NCI-H1092 (cell line): ENCODE measurements at regions not wholly inside any gene's neighbourhood (a gene's known extent, or its start where the extent isn't known, plus 50 kb on each side); places are given as distances from the start of the nearest gene placed in this dataset.
"Not testable (repeated sequence)": the region's sequence is repeated elsewhere in the genome, so short reads cannot be mapped to it uniquely, and the experiment has no call there.

Source experiments
- DNase-seq: peaks from one replicate; lab custom pipeline; 2025; lab: John Stamatoyannopoulos, UW

GRCh38 chr1:37161171-37161570, 126.9 kb upstream of the GRIK3 start:
- DNase-seq = no peak

GRCh38 chr1:37162059-37162458, 127.7 kb upstream of the GRIK3 start:
- no peak for DNase-seq

GRCh38 chr1:37166005-37166404, 131.7 kb upstream of the GRIK3 start:
- DNase-seq = no peak

- DNase-seq = no peak
Observed at GRCh38 chr1:37167479-37167878, 133.2 kb upstream of the GRIK3 start.

GRCh38 chr1:37169241-37169640, 134.9 kb upstream of the GRIK3 start:
- no peak for DNase-seq

GRCh38 chr1:37169743-37170275, 135.5 kb upstream of the GRIK3 start:
- DNase-seq = no peak

GRCh38 chr1:37171691-37172090, 137.4 kb upstream of the GRIK3 start:
- no peak for DNase-seq

- DNase-seq = no peak
Observed at GRCh38 chr1:37174341-37174740, 140.0 kb upstream of the GRIK3 start.

GRCh38 chr1:37174876-37175275, 140.6 kb upstream of the GRIK3 start:
- DNase-seq = no peak

- no peak for DNase-seq
Observed at GRCh38 chr1:37175666-37176215, 141.4 kb upstream of the GRIK3 start.

GRCh38 chr1:37176269-37176668, 142.0 kb upstream of the GRIK3 start:
- DNase-seq = no peak

GRCh38 chr1:37177230-37177864, 143.0 kb upstream of the GRIK3 start:
- peak; percentile 71 for DNase-seq

- no peak for DNase-seq
Observed at GRCh38 chr1:37181425-37181824, 147.1 kb upstream of the GRIK3 start.

GRCh38 chr1:37184789-37185188, 150.5 kb upstream of the GRIK3 start:
- DNase-seq = no peak

- DNase-seq = no peak
Observed at GRCh38 chr1:37186246-37186756, 152.0 kb upstream of the GRIK3 start.

GRCh38 chr1:37189111-37189510, 154.8 kb upstream of the GRIK3 start:
- DNase-seq = peak; percentile 21

GRCh38 chr1:37197411-37197810, 163.1 kb upstream of the GRIK3 start:
- no peak for DNase-seq

- not testable (repeated sequence) for DNase-seq
Observed at GRCh38 chr1:37214305-37214704, 180.0 kb upstream of the GRIK3 start.

GRCh38 chr1:37233606-37234005, 199.3 kb upstream of the GRIK3 start:
- DNase-seq = no peak

GRCh38 chr1:37234941-37235418, 200.7 kb upstream of the GRIK3 start:
- no peak for DNase-seq

GRCh38 chr1:37237948-37238347, 203.6 kb upstream of the GRIK3 start:
- no peak for DNase-seq

GRCh38 chr1:37238364-37239224, 204.3 kb upstream of the GRIK3 start:
- peak; percentile 47 for DNase-seq
